HepG2 (cell line): ENCODE measurements at regions not wholly inside any gene's neighbourhood (a gene's known extent, or its start where the extent isn't known, plus 50 kb on each side); places are given as distances from the start of the nearest gene placed in this dataset.

Experiments used
- GATAD2A ChIP-seq: IDR thresholded peaks from 2 replicates; pipeline ENCODE4 v1.6.1; 2016
- GFI1 ChIP-seq: sonication (generic); formaldehyde crosslinking; IDR thresholded peaks from 2 replicates; pipeline ENCODE4 v1.5.0; 2020; ENCODE audit warnings: missing genetic modification reagents, mild to moderate bottlenecking, borderline replicate concordance
- HES4 ChIP-seq: sonication (generic); formaldehyde crosslinking; IDR thresholded peaks from 2 replicates; pipeline ENCODE4 v1.9.0; 2021; ENCODE audit warnings: mild to moderate bottlenecking, missing genetic modification reagents, borderline replicate concordance
- MLXIP ChIP-seq: sonication (generic); formaldehyde crosslinking; IDR thresholded peaks from 2 replicates; pipeline ENCODE4 v1.9.0; 2021; ENCODE audit warnings: missing genetic modification reagents, borderline replicate concordance
- SAP130 ChIP-seq: IDR thresholded peaks from 2 replicates; pipeline ENCODE4 v1.6.1; 2016; ENCODE audit warnings: low read depth
- THAP9 ChIP-seq: sonication (generic); formaldehyde crosslinking; IDR thresholded peaks from 2 replicates; pipeline ENCODE4; 2020; ENCODE audit warnings: missing genetic modification reagents, mild to moderate bottlenecking, borderline replicate concordance
- ZNF235 ChIP-seq: sonication (generic); formaldehyde crosslinking; IDR thresholded peaks from 2 replicates; pipeline ENCODE4 v1.8.1; 2023; ENCODE audit warnings: mild to moderate bottlenecking, missing genetic modification reagents, borderline replicate concordance
- ZNF326 ChIP-seq: sonication (generic); formaldehyde crosslinking; IDR thresholded peaks from 2 replicates; pipeline ENCODE4 v1.4.0; 2020; ENCODE audit warnings: missing genetic modification reagents, borderline replicate concordance
- ZNF614 ChIP-seq: IDR thresholded peaks from 2 replicates; pipeline ENCODE4 v1.6.1; 2018; ENCODE audit warnings: missing biosample characterization, missing genetic modification reagents, inconsistent platforms, borderline replicate concordance
- ZZZ3 ChIP-seq: sonication (generic); formaldehyde crosslinking; IDR thresholded peaks from 2 replicates; pipeline ENCODE4 v1.4.0; 2020; ENCODE audit warnings: missing genetic modification reagents, mild to moderate bottlenecking, borderline replicate concordance
- TF ChIP-seq, protein P1 (sequence below): sonication (generic); formaldehyde crosslinking; IDR thresholded peaks from 2 replicates; pipeline ENCODE4 v1.4.0; 2020; ENCODE audit warnings: missing genetic modification reagents, low read depth, mild to moderate bottlenecking, borderline replicate concordance

DNA sequence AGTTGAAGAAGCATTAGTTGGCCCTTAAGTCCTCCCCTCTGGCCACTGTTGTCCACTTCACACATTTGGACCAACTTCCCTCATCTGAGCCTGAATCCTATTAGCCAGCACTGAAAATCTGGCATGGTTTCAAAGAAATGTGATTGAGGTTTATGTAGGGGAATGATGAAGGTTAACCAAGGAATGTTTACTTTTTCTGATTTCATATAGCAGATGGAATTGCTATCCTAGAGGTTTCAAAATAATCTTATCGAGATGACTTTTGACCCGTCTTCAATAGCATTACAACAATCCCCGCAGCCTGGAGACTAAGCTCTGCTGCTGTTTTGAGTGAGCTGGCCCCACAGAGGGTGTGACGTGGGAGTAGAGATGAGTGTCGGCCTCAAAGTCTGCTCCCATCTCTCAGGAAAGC is 200.8 kb upstream of the IL12A start (continued):
- TF ChIP-seq THAP9 (CRISPR knock-in tag) (no peak), MLXIP (no peak), HES4 (CRISPR knock-in tag) (no peak), SAP130 (CRISPR knock-in tag) (no peak), GATAD2A (CRISPR knock-in tag) (peak; percentile 62), ZNF326 (CRISPR knock-in tag) (no peak), ZNF235 (CRISPR knock-in tag) (no peak), ZNF614 (CRISPR knock-in tag) (no peak), GFI1 (peak; percentile 44; the same call in 1 of the 2 replicates), ZZZ3 (CRISPR knock-in tag) (no peak)
- TF ChIP-seq, protein P1, sequence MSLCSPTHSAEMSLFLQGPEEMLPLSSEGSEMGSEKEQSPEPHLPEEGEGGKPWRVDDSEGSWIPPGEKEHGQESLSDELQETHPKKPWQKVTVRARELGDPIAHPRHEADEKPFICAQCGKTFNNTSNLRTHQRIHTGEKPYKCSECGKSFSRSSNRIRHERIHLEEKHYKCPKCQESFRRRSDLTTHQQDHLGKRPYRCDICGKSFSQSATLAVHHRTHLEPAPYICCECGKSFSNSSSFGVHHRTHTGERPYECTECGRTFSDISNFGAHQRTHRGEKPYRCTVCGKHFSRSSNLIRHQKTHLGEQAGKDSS (CRISPR knock-in tag) = no peak
